WTC11 (cell line): ENCODE measurements at regions not wholly inside any gene's neighbourhood (a gene's known extent, or its start where the extent isn't known, plus 50 kb on each side); places are given as distances from the start of the nearest gene placed in this dataset.

Source experiments
- ATAC-seq: fragments of 200-7000 bp; cut with Tn5 transposase; 2 replicates; pipeline ENCODE4 v1.10.0; 2021; ENCODE audit warnings: mild to moderate bottlenecking, moderate library complexity
- CTCF ChIA-PET: fragments of 300-600 bp; sonication (Branson Sonifier 250); formaldehyde crosslinking; loops from one replicate; lab custom pipeline; 2021; ENCODE audit warnings: antibody characterized with exemption; lab: Charles Lee
- POLR2A ChIA-PET: fragments of 350-600 bp; sonication (Branson Sonifier 250); formaldehyde crosslinking; loops from one replicate; lab custom pipeline; 2021; ENCODE audit warnings: antibody characterized with exemption; lab: Charles Lee
- DNase-seq: peaks from one replicate; pipeline ENCODE4 v3.0.0; 2021; ENCODE audit warnings: low spot score
- H3K27ac Mint-ChIP-seq: 2 replicates; pipeline ENCODE4 v1.8.0; 2021; ENCODE audit warnings: mixed read lengths
- H3K27me3 Mint-ChIP-seq: 2 replicates; pipeline ENCODE4 v1.8.0; 2021; ENCODE audit warnings: low read depth, mild to moderate bottlenecking, moderate library complexity, mixed read lengths
- H3K36me3 Mint-ChIP-seq: 2 replicates; pipeline ENCODE4 v1.8.0; 2021; ENCODE audit warnings: mixed read lengths
- H3K4me1 Mint-ChIP-seq: 2 replicates; pipeline ENCODE4 v1.8.0; 2022; ENCODE audit warnings: mixed read lengths
- H3K4me3 Mint-ChIP-seq: 2 replicates; pipeline ENCODE4 v1.8.0; 2021; ENCODE audit warnings: mild to moderate bottlenecking, moderate library complexity, mixed read lengths
- H3K9me3 Mint-ChIP-seq: 2 replicates; pipeline ENCODE4 v1.8.0; 2021; ENCODE audit warnings: mixed read lengths
- ATF3 ChIP-seq: sonication (generic); formaldehyde crosslinking; conservative IDR thresholded peaks from 2 replicates; pipeline ENCODE4 v1.8.1; 2022; ENCODE audit warnings: mild to moderate bottlenecking, missing genetic modification reagents
- CDX4 ChIP-seq: fragments of 250-450 bp; sonication (Bioruptor Pico); IDR thresholded peaks from 2 replicates; pipeline ENCODE4 v1.9.0; 2021; ENCODE audit warnings: moderate library complexity, mild to moderate bottlenecking, inconsistent platforms, borderline replicate concordance
- E2F1 ChIP-seq: sonication (generic); formaldehyde crosslinking; IDR thresholded peaks from 2 replicates; pipeline ENCODE4 v1.8.0; 2022; ENCODE audit warnings: mild to moderate bottlenecking, missing genetic modification reagents
- ESRRA ChIP-seq: sonication (generic); formaldehyde crosslinking; IDR thresholded peaks from 2 replicates; pipeline ENCODE4 v1.8.1; 2022; ENCODE audit warnings: mild to moderate bottlenecking, missing genetic modification reagents, borderline replicate concordance
- FOXP1 ChIP-seq: sonication (generic); formaldehyde crosslinking; IDR thresholded peaks from 2 replicates; pipeline ENCODE4 v1.8.0; 2022; ENCODE audit warnings: missing genetic modification reagents, mild to moderate bottlenecking, moderate library complexity, borderline replicate concordance
- GRHL2 ChIP-seq: fragments of 250-450 bp; sonication (Bioruptor Pico); IDR thresholded peaks from 2 replicates; pipeline ENCODE4 v1.8.0; 2022; ENCODE audit warnings: mild to moderate bottlenecking, moderate library complexity; ENCODE audit not compliant: insufficient replicate concordance, severe bottlenecking
- HMGXB4 ChIP-seq: sonication (generic); formaldehyde crosslinking; IDR thresholded peaks from 2 replicates; pipeline ENCODE4 v1.8.1; 2023; ENCODE audit warnings: mild to moderate bottlenecking, moderate library complexity, missing genetic modification reagents
- MYBL2 ChIP-seq: sonication (generic); formaldehyde crosslinking; IDR thresholded peaks from 2 replicates; pipeline ENCODE4 v1.8.1; 2023; ENCODE audit warnings: mild to moderate bottlenecking, moderate library complexity, missing genetic modification reagents
- NFYB ChIP-seq: sonication (generic); formaldehyde crosslinking; conservative IDR thresholded peaks from 2 replicates; pipeline ENCODE4 v1.8.0; 2022; ENCODE audit warnings: low read depth, missing genetic modification reagents
- RORB ChIP-seq: fragments of 250-450 bp; sonication (Bioruptor Pico); IDR thresholded peaks from 2 replicates; pipeline ENCODE4 v1.9.0; 2021; ENCODE audit warnings: mild to moderate bottlenecking
- USF1 ChIP-seq: sonication (generic); formaldehyde crosslinking; IDR thresholded peaks from 2 replicates; pipeline ENCODE4 v1.8.0; 2022; ENCODE audit warnings: mild to moderate bottlenecking, missing genetic modification reagents
- ZBTB43 ChIP-seq: sonication (generic); formaldehyde crosslinking; IDR thresholded peaks from 2 replicates; pipeline ENCODE4 v1.8.1; 2023; ENCODE audit warnings: mild to moderate bottlenecking, missing genetic modification reagents
- TF ChIP-seq, protein P1 (sequence below): fragments of 200-600 bp; IDR thresholded peaks from 2 replicates; pipeline ENCODE4 v1.8.0; 2022; ENCODE audit warnings: antibody characterized with exemption
- TF ChIP-seq, protein P2 (sequence below): sonication (generic); formaldehyde crosslinking; IDR thresholded peaks from 2 replicates; pipeline ENCODE4 v1.8.0; 2022; ENCODE audit warnings: mild to moderate bottlenecking, missing genetic modification reagents
- TF ChIP-seq, protein P3 (sequence below): sonication (generic); formaldehyde crosslinking; IDR thresholded peaks from 2 replicates; pipeline ENCODE4 v1.8.1; 2022; ENCODE audit warnings: mild to moderate bottlenecking, missing genetic modification reagents, moderate library complexity, borderline replicate concordance

GRCh38 chr7:68938151-68938550, 660.1 kb upstream of the AUTS2 start:
- DNase-seq (no peak), ATAC-seq (no peak)
- Mint-ChIP-seq H3K27me3 (no peaks in the 10 kb centered on the region; the same call in 1 of the 2 replicates), H3K27ac (no peak overlapping the region), H3K4me3 (no peak overlapping the region), H3K4me1 (peaks cover 1% of the 10 kb centered on the region; the same call in 1 of the 2 replicates), H3K36me3 (peaks cover 5% of the 10 kb centered on the region; the same call in 1 of the 2 replicates), H3K9me3 (peaks cover 38% of the 10 kb centered on the region)
- CTCF ChIA-PET = interaction anchor here (0.7 kb wide), 1 partner anchor 290 kb away, joined by 3 read pairs; no protein-coding TSS in a partner anchor
- TF ChIP-seq, protein P1, sequence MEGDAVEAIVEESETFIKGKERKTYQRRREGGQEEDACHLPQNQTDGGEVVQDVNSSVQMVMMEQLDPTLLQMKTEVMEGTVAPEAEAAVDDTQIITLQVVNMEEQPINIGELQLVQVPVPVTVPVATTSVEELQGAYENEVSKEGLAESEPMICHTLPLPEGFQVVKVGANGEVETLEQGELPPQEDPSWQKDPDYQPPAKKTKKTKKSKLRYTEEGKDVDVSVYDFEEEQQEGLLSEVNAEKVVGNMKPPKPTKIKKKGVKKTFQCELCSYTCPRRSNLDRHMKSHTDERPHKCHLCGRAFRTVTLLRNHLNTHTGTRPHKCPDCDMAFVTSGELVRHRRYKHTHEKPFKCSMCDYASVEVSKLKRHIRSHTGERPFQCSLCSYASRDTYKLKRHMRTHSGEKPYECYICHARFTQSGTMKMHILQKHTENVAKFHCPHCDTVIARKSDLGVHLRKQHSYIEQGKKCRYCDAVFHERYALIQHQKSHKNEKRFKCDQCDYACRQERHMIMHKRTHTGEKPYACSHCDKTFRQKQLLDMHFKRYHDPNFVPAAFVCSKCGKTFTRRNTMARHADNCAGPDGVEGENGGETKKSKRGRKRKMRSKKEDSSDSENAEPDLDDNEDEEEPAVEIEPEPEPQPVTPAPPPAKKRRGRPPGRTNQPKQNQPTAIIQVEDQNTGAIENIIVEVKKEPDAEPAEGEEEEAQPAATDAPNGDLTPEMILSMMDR = no peak
- no peak for TF ChIP-seq ZBTB43 (CRISPR knock-in tag)
- no peak for TF ChIP-seq ESRRA (CRISPR knock-in tag)
- TF ChIP-seq NFYB (CRISPR knock-in tag) = no peak
- TF ChIP-seq USF1 (CRISPR knock-in tag) = no peak
- no peak for TF ChIP-seq E2F1 (CRISPR knock-in tag)
- TF ChIP-seq, protein P2, sequence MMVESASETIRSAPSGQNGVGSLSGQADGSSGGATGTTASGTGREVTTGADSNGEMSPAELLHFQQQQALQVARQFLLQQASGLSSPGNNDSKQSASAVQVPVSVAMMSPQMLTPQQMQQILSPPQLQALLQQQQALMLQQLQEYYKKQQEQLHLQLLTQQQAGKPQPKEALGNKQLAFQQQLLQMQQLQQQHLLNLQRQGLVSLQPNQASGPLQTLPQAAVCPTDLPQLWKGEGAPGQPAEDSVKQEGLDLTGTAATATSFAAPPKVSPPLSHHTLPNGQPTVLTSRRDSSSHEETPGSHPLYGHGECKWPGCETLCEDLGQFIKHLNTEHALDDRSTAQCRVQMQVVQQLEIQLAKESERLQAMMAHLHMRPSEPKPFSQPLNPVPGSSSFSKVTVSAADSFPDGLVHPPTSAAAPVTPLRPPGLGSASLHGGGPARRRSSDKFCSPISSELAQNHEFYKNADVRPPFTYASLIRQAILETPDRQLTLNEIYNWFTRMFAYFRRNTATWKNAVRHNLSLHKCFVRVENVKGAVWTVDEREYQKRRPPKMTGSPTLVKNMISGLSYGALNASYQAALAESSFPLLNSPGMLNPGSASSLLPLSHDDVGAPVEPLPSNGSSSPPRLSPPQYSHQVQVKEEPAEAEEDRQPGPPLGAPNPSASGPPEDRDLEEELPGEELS (CRISPR knock-in tag) = no peak
- TF ChIP-seq CDX4 (CRISPR knock-in tag) = no peak
- TF ChIP-seq, protein P3, sequence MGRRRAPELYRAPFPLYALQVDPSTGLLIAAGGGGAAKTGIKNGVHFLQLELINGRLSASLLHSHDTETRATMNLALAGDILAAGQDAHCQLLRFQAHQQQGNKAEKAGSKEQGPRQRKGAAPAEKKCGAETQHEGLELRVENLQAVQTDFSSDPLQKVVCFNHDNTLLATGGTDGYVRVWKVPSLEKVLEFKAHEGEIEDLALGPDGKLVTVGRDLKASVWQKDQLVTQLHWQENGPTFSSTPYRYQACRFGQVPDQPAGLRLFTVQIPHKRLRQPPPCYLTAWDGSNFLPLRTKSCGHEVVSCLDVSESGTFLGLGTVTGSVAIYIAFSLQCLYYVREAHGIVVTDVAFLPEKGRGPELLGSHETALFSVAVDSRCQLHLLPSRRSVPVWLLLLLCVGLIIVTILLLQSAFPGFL (CRISPR knock-in tag) = no peak
- no peak for TF ChIP-seq ATF3 (CRISPR knock-in tag)
- POLR2A ChIA-PET = no interaction called here

DNA sequence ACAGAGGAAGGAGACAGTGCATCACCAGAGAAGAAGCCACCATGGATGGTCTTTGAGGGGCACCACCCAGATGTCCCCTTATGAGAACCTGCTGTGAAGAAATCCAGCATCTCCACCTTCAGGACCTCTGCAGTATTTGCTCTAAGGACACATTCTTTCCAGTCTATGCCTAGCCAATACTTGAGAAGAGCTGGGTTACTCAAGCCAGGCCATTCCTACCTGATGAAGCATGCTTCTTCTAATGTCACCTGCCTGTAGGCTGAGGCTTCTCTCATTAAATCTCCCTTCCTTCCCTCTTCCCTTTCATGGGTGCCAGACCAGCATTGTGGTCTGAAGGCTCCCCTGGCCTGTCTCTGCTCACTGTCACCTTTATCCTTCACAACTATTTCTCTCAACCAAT, 654.5 kb upstream of the AUTS2 start:
- POLR2A ChIA-PET = no interaction called here
- H3K9me3 Mint-ChIP-seq = peaks cover 25% of the 10 kb centered on the region
- no peak for DNase-seq
- no peak overlapping the region for H3K27ac Mint-ChIP-seq
- no peaks in the 10 kb centered on the region for H3K36me3 Mint-ChIP-seq
- TF ChIP-seq MYBL2 (no peak), FOXP1 (CRISPR knock-in tag) (no peak), HMGXB4 (CRISPR knock-in tag) (no peak), GRHL2 (CRISPR knock-in tag) (no peak), RORB (no peak)
- H3K4me3 Mint-ChIP-seq = no peak overlapping the region
- CTCF ChIA-PET = interaction anchor here (0.6 kb wide), 1 partner anchor 144 kb away, joined by 3 read pairs; no protein-coding TSS in a partner anchor
- peaks cover 3% of the 10 kb centered on the region; the same call in 1 of the 2 replicates for H3K27me3 Mint-ChIP-seq
- H3K4me1 Mint-ChIP-seq = no peaks in the 10 kb centered on the region
- ATAC-seq = no peak
